Left cardiac atrium (tissue), 4 donors: ENCODE measurements at regions not wholly inside any gene's neighbourhood (a gene's known extent, or its start where the extent isn't known, plus 50 kb on each side); places are given as distances from the start of the nearest gene placed in this dataset.

Experiments used
- ATAC-seq, 2 donors: fragments of 200-7000 bp; cut with Tn5 transposase; one replicate each; pipeline ENCODE4 v1.9.1; 2020; ENCODE audit warnings: mild to moderate bottlenecking in 2 of 2, moderate library complexity in 2 of 2
- DNase-seq: peaks from one replicate; pipeline ENCODE4 v3.0.0-alpha.2; 2020
- intact Hi-C, 2 donors: fragments of 100-400 bp; cut with DNase I; formaldehyde crosslinking; loops; one replicate each; pipeline versions ENCODE4 v1.14.1 to v1.15.1; 2022 to 2023
- donor health status: DM: no; HTN: yes; CAD: no.
- donor health status: DM: no; HTN: yes; CAD: no; lungs with severe emphysema.
- donor health status: DM: yes; HTN: yes; CAD: no.
- donor health status: Dilated cardiomyopathy.

- DNase-seq (no peak), ATAC-seq (no peak)
- intact Hi-C loops, result no loop called here
Measured at GRCh38 chr20:57787151-57787989, 77.6 kb upstream of the PMEPA1 start.

GRCh38 chr20:57786304-57786932 lies 76.6 kb upstream of the PMEPA1 start:
- ATAC-seq (no peak), DNase-seq (no peak)
- intact Hi-C loops, result no loop called here

- DNase-seq (no peak), ATAC-seq (no peak)
- intact Hi-C loops, result no loop called here
Measured at GRCh38 chr20:57785720-57786119, 75.9 kb upstream of the PMEPA1 start.

GRCh38 chr20:57785061-57785460 lies 75.2 kb upstream of the PMEPA1 start:
- intact Hi-C loops, result no loop called here
- ATAC-seq (no peak), DNase-seq (no peak)

- no peak for ATAC-seq
- no peak for DNase-seq
- intact Hi-C loops, result no loop called here
Measured at GRCh38 chr20:57783956-57784837, 74.4 kb upstream of the PMEPA1 start.

- intact Hi-C loops, result no loop called here
- no peak for DNase-seq
- ATAC-seq, result no peak
Measured at GRCh38 chr20:57783196-57783595, 73.4 kb upstream of the PMEPA1 start.

GRCh38 chr20:57782631-57783041 lies 72.8 kb upstream of the PMEPA1 start:
- intact Hi-C loops, result no loop called here
- no peak for ATAC-seq
- DNase-seq, result no peak

GRCh38 chr20:57781901-57782300 lies 72.1 kb upstream of the PMEPA1 start:
- intact Hi-C loops, result no loop called here
- ATAC-seq, result no peak
- no peak for DNase-seq

- DNase-seq (no peak), ATAC-seq (no peak)
- intact Hi-C loops, result no loop called here
Measured at GRCh38 chr20:57780906-57781305, 71.1 kb upstream of the PMEPA1 start.

- no peak for DNase-seq
- intact Hi-C loops, result no loop called here
- ATAC-seq, result no peak
Measured at GRCh38 chr20:57780398-57780797, 70.6 kb upstream of the PMEPA1 start.

GRCh38 chr20:57779401-57780003 lies 69.7 kb upstream of the PMEPA1 start:
- DNase-seq, result no peak
- ATAC-seq, result no peak
- intact Hi-C loops, result no loop called here

- ATAC-seq, result no peak
- intact Hi-C loops, result no loop called here
- DNase-seq, result no peak
Measured at GRCh38 chr20:57777911-57778310, 68.1 kb upstream of the PMEPA1 start.

- DNase-seq (no peak), ATAC-seq (no peak)
- intact Hi-C loops, result no loop called here
Measured at GRCh38 chr20:57774951-57775350, 65.1 kb upstream of the PMEPA1 start.

GRCh38 chr20:57774111-57774880 lies 64.5 kb upstream of the PMEPA1 start:
- intact Hi-C loops, result no loop called here
- ATAC-seq, result no peak

GRCh38 chr20:57773059-57773815 lies 63.4 kb upstream of the PMEPA1 start:
- intact Hi-C loops, result no loop called here
- DNase-seq (no peak), ATAC-seq (no peak)

More at GRCh38 chr20:57774111-57774880, 64.5 kb upstream of the PMEPA1 start:
- DNase-seq, result no peak

- intact Hi-C loops, result no loop called here
- peak in 1 of 2 donors; percentile 84 for ATAC-seq
- no peak for DNase-seq
Measured at GRCh38 chr20:57772349-57772964, 62.6 kb upstream of the PMEPA1 start.

GRCh38 chr20:57770852-57771720 lies 61.3 kb upstream of the PMEPA1 start:
- no peak for DNase-seq
- no peak for ATAC-seq
- intact Hi-C loops, result no loop called here
